GM12872 (cell line): ENCODE measurements at regions not wholly inside any gene's neighbourhood (a gene's known extent, or its start where the extent isn't known, plus 50 kb on each side); places are given as distances from the start of the nearest gene placed in this dataset.

Source experiments
- CTCF ChIP-seq: IDR thresholded peaks from 3 replicates; pipeline ENCODE4 v1.5.1; 2011; ENCODE audit warnings: low read depth, mild to moderate bottlenecking, low read length, moderate library complexity; ENCODE audit not compliant: insufficient read depth

DNA sequence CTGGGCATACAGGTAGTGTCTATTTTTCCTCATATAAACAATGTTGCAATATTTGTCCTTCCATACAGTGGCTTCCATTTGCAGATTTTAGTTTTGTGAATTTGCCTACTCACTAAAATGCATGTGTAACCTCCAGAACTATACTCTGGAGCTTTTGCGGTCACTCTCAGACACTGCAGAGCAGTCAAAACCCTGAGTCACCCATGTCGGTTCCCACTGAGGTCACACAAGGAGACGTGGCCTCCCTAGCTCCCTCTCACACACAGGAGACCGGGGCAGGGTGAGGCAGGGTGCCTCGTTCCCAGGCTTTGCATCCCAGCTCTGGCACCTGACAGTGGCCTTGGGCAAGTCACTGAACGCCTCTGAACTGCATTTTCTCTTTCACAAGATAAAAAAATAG lies 55.5 kb upstream of the ZNF354A start:
- no peak for TF ChIP-seq CTCF

DNA sequence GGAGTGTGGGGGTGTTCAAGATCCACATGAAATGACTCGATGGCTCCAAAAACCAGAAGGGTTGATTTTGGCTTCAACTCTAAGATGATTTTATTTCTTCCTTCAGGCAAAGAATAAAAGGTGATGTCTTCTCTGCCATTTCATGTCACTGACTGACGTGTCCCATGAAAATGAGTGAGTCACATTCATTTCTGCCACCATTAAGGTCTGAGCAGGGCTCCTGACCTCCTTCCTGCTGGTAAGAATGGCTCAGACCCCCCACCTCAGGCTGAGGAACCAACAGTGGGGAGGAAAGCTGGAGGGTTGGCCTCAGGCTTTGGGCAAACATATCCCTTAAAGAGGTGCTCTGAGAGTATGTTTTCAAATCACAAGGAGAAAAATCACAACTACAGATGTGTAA lies 53.9 kb upstream of the ZNF354A start:
- TF ChIP-seq CTCF: no peak

DNA sequence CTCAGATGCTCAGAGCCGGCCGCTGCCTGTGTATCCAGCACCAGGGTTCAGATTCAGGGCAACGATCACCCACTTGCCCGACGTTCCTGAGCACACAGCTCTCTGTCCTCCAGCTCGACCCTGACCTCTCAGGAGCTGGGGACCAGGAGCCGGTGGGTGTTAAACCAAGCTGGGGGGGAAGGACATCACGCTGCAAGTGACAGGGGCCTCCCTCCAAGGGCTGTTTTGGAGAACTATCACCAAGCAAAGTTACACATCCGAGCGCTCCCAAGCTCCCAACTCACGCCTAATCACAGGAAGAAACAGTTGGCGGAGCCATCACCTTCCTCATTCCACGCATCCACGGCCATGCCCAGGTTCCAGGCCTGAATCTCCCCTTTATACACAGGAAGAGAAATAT lies 51.5 kb upstream of the ZNF354A start:
- TF ChIP-seq CTCF: no peak

- no peak for TF ChIP-seq CTCF
These were observed 50.4 kb upstream of the ZNF354A start for GRCh38 chr5:178780581-178781498.
